SK-N-SH (cell line): ENCODE measurements at regions not wholly inside any gene's neighbourhood (a gene's known extent, or its start where the extent isn't known, plus 50 kb on each side); places are given as distances from the start of the nearest gene placed in this dataset.

ENCODE experiments used
- CTCF ChIA-PET: fragments of 300-600, 350-600 bp; formaldehyde crosslinking; extraction: SDS; loops from one replicate; lab custom pipeline; 2021; lab: Yijun Ruan, JAX
- POLR2A ChIA-PET: fragments of 350-600 bp; sonication (Branson Sonifier 250); formaldehyde crosslinking; extraction: SDS; loops from one replicate; lab custom pipeline; 2020; ENCODE audit warnings: antibody characterized with exemption, inconsistent platforms; lab: Yijun Ruan, JAX
- DNase-seq: peaks from one replicate; pipeline ENCODE4 v3.0.0; 2012
- H2AFZ ChIP-seq: fragments of 200-600 bp; sonication (generic); 2 replicates; pipeline ENCODE4 v1.8.1; 2016; ENCODE audit warnings: antibody characterized with exemption, mild to moderate bottlenecking, low read depth
- H3F3A ChIP-seq: fragments of 200-600 bp; sonication (generic); replicated peaks from 2 replicates; pipeline ENCODE3; 2016; ENCODE audit warnings: antibody characterized with exemption, mild to moderate bottlenecking; ENCODE audit not compliant: insufficient read depth
- H3K27ac ChIP-seq, 2 experiments: fragments of 200-500 bp in 1 of 2; fragments of 200-600 bp in 1 of 2; sonication (Bioruptor generic) in 1 of 2; sonication (generic), shearing (Covaris generic) in 1 of 2; 2 replicates each; pipeline versions ENCODE4 v1.5.1 to v1.6.1; 2014 to 2016; ENCODE audit warnings: low read depth in 2 of 2, inconsistent platforms in 1 of 2, low read length in 1 of 2, mild to moderate bottlenecking in 1 of 2, mixed read lengths in 1 of 2
- H3K27me3 ChIP-seq: fragments of 200-600 bp; sonication (generic), shearing (Covaris generic); 2 replicates; pipeline ENCODE4 v1.6.1; 2016; ENCODE audit warnings: mixed run types; ENCODE audit not compliant: insufficient read depth
- H3K36me3 ChIP-seq, 2 experiments: fragments of 200-500 bp in 1 of 2; fragments of 200-600 bp in 1 of 2; sonication (Bioruptor generic) in 1 of 2; sonication (generic) in 1 of 2; replicated peaks in 1 of 2; 2 replicates each; pipeline versions ENCODE3 to v1.5.1; 2014 to 2016; ENCODE audit warnings: low read length in 1 of 2, mild to moderate bottlenecking in 1 of 2; ENCODE audit not compliant: insufficient read depth in 2 of 2, control insufficient read depth in 1 of 2
- H3K4me1 ChIP-seq, 2 experiments: fragments of 200-500 bp in 1 of 2; fragments of 200-600 bp in 1 of 2; sonication (Bioruptor generic) in 1 of 2; sonication (generic), shearing (Covaris generic) in 1 of 2; 2 replicates each; pipeline versions ENCODE4 v1.5.1 to v1.6.1; 2014 to 2016; ENCODE audit warnings: low read depth in 1 of 2, low read length in 1 of 2, mixed run types in 1 of 2; ENCODE audit not compliant: insufficient read depth in 2 of 2, control insufficient read depth in 1 of 2
- H3K4me2 ChIP-seq: fragments of 200-600 bp; sonication (generic), shearing (Covaris generic); 2 replicates; pipeline ENCODE4 v1.6.1; 2017; ENCODE audit warnings: mixed run types
- H3K4me3 ChIP-seq, 2 experiments: fragments of 200-500 bp in 1 of 2; fragments of 200-600 bp in 1 of 2; sonication (Bioruptor generic) in 1 of 2; sonication (generic), shearing (Covaris generic) in 1 of 2; 2 replicates each; pipeline versions ENCODE4 v1.5.1 to v1.8.1; 2014 to 2016; ENCODE audit warnings: low read depth in 2 of 2, inconsistent platforms in 1 of 2, low read length in 1 of 2, mild to moderate bottlenecking in 1 of 2, mixed read lengths in 1 of 2, moderate library complexity in 1 of 2
- H3K79me2 ChIP-seq: fragments of 200-600 bp; sonication (generic); 2 replicates; pipeline ENCODE4 v1.8.1; 2017; ENCODE audit warnings: mild to moderate bottlenecking; ENCODE audit not compliant: insufficient read depth
- H3K9ac ChIP-seq: fragments of 200-600 bp; sonication (generic); 2 replicates; pipeline ENCODE4 v1.6.1; 2017; ENCODE audit warnings: mixed run types
- H3K9me2 ChIP-seq: fragments of 200-600 bp; sonication (generic); 2 replicates; pipeline ENCODE4 v1.6.1; 2017; ENCODE audit warnings: mixed run types
- H3K9me3 ChIP-seq: fragments of 200-600 bp; sonication (generic); 2 replicates; pipeline ENCODE4 v1.6.1; 2017; ENCODE audit warnings: mixed run types, mild to moderate bottlenecking, moderate library complexity
- H4K20me1 ChIP-seq: fragments of 200-600 bp; sonication (generic); 2 replicates; pipeline ENCODE4 v1.6.1; 2017; ENCODE audit warnings: mild to moderate bottlenecking, mixed run types; ENCODE audit not compliant: insufficient read depth
- CHD2 ChIP-seq: fragments of 150-350 bp; IDR thresholded peaks from 2 replicates; pipeline ENCODE4 v1.6.1; 2018; ENCODE audit warnings: low read length; ENCODE audit not compliant: partially characterized antibody
- FOXJ3 ChIP-seq: sonication (generic); formaldehyde crosslinking; IDR thresholded peaks from 2 replicates; pipeline ENCODE4 v1.5.1; 2020; ENCODE audit warnings: mild to moderate bottlenecking, missing genetic modification reagents
- FOXM1 ChIP-seq: IDR thresholded peaks from 2 replicates; pipeline ENCODE4 v1.4.0; 2012; ENCODE audit warnings: low read depth, mild to moderate bottlenecking
- MEF2A ChIP-seq: IDR thresholded peaks from 2 replicates; pipeline ENCODE4 v1.4.0; 2012; ENCODE audit warnings: low read depth, borderline replicate concordance
- NFIC ChIP-seq: IDR thresholded peaks from 2 replicates; pipeline ENCODE4 v1.4.0; 2012; ENCODE audit warnings: borderline replicate concordance
- REST ChIP-seq: IDR thresholded peaks from 2 replicates; pipeline ENCODE4 v1.6.1; 2012; ENCODE audit warnings: mild to moderate bottlenecking, low read depth, low read length, moderate library complexity
- SMC3 ChIP-seq: IDR thresholded peaks from 2 replicates; pipeline ENCODE4 v1.6.1; 2012; ENCODE audit warnings: low read depth, low read length, improper control_type of control experiment
- TCF12 ChIP-seq: IDR thresholded peaks from 2 replicates; pipeline ENCODE4 v1.4.0; 2012
- YY1 ChIP-seq: IDR thresholded peaks from 2 replicates; pipeline ENCODE4 v1.4.0; 2012; ENCODE audit warnings: low read depth, mild to moderate bottlenecking
- ZBTB33 ChIP-seq: IDR thresholded peaks from 2 replicates; pipeline ENCODE4 v1.4.0; 2012; ENCODE audit warnings: low read depth, borderline replicate concordance
- WGBS: methylation state at CpG from one replicate; pipeline ENCODE4 v1.1.6; 2017; ENCODE audit warnings: low lambda C conversion rate; 5-methylcytosine and 5-hydroxymethylcytosine counted together
- TF ChIP-seq, protein P1 (sequence below): fragments of 150-350 bp; IDR thresholded peaks from 2 replicates; pipeline ENCODE4 v1.6.1; 2016; ENCODE audit warnings: mild to moderate bottlenecking, low read depth, low read length
- TF ChIP-seq, protein P2 (sequence below): fragments of 200-600 bp; sonication (generic); IDR thresholded peaks from 2 replicates; pipeline ENCODE4 v1.6.1; 2017; ENCODE audit warnings: antibody characterized with exemption, mild to moderate bottlenecking, moderate library complexity
- TF ChIP-seq, protein P3 (sequence below): IDR thresholded peaks from 2 replicates; pipeline ENCODE4 v1.4.0; 2012; ENCODE audit warnings: low read depth, borderline replicate concordance

- Histone ChIP-seq H2AFZ (no peak overlapping the region), H3K9ac (no peak overlapping the region), H3F3A (no peaks in the 10 kb centered on the region), H3K36me3 (no peaks in the 10 kb centered on the region), H3K4me3 (no peak overlapping the region), H3K9me2 (no peaks in the 10 kb centered on the region), H3K27me3 (peaks cover 6% of the 10 kb centered on the region; the same call in 1 of the 2 replicates), H4K20me1 (no peaks in the 10 kb centered on the region), H3K27ac (no peak overlapping the region), H3K79me2 (no peaks in the 10 kb centered on the region), H3K4me1 (no peaks in the 10 kb centered on the region), H3K4me2 (no peak overlapping the region), H3K9me3 (no peaks in the 10 kb centered on the region)
- no peak for DNase-seq
- CTCF ChIA-PET: interaction anchor here (0.6 to 1.0 kb wide), 2 partner anchors 14 to 1131 kb away, joined by 3 read pairs; no protein-coding TSS in a partner anchor
- POLR2A ChIA-PET: no interaction called here
- 11% methylated on average over 2 of the region's 2 CpGs for WGBS
- TF ChIP-seq ZBTB33 (no peak), SMC3 (no peak)
Observed at GRCh38 chr3:99521551-99521950, 116.8 kb upstream of the COL8A1 start.

- Histone ChIP-seq H3K9me3 (no peaks in the 10 kb centered on the region), H3K27ac (no peak overlapping the region)
- TF ChIP-seq CHD2: no peak
- no peak for TF ChIP-seq FOXM1
- no peak for TF ChIP-seq MEF2A
- TF ChIP-seq FOXJ3 (CRISPR knock-in tag): no peak
- TF ChIP-seq, all 33 proteins: peak for 0
- H3K4me1 ChIP-seq: no peaks in the 10 kb centered on the region
- no peaks in the 10 kb centered on the region for H3K36me3 ChIP-seq
- no peak overlapping the region for H3K4me3 ChIP-seq
- no peak overlapping the region for H2AFZ ChIP-seq
- no peak overlapping the region for H3K4me2 ChIP-seq
- no peak overlapping the region for H3K9ac ChIP-seq
- no peaks in the 10 kb centered on the region; the same call in 1 of the 2 replicates for H3K27me3 ChIP-seq
- no peaks in the 10 kb centered on the region for H3K79me2 ChIP-seq
- no peaks in the 10 kb centered on the region for H4K20me1 ChIP-seq
- POLR2A ChIA-PET: no interaction called here
- no peaks in the 10 kb centered on the region for H3K9me2 ChIP-seq
- no peak for DNase-seq
- H3F3A ChIP-seq: no peaks in the 10 kb centered on the region
- CTCF ChIA-PET: interaction anchor here (1.2 kb wide), 1 partner anchor 11 kb away, joined by 4 read pairs; no protein-coding TSS in a partner anchor
Observed at GRCh38 chr3:99520513-99520912, 117.9 kb upstream of the COL8A1 start.

DNA sequence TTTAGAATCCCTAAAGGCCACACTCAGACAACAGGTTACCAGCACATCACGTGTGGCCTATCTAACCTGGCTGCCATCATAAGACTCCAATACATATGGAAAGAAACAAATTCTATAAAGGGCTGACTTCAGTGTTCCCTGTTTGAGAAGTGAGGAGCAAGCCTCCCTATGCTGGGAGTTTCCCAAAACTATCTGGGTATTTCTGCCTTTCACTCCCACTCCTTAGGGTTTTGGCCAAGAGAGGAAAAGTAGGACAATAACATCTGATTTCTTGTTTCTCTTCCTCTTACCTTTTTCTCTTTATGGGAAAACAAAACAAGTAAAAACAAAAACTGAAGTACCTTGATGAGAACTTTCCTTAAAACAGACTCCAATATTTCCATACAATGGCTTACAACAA, 121.5 kb upstream of the COL8A1 start:
- TF ChIP-seq NFIC (no peak), REST (no peak), YY1 (no peak), TCF12 (no peak), SMC3 (no peak)
- TF ChIP-seq, protein P1, sequence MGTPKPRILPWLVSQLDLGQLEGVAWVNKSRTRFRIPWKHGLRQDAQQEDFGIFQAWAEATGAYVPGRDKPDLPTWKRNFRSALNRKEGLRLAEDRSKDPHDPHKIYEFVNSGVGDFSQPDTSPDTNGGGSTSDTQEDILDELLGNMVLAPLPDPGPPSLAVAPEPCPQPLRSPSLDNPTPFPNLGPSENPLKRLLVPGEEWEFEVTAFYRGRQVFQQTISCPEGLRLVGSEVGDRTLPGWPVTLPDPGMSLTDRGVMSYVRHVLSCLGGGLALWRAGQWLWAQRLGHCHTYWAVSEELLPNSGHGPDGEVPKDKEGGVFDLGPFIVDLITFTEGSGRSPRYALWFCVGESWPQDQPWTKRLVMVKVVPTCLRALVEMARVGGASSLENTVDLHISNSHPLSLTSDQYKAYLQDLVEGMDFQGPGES: no peak
- TF ChIP-seq, protein P2, sequence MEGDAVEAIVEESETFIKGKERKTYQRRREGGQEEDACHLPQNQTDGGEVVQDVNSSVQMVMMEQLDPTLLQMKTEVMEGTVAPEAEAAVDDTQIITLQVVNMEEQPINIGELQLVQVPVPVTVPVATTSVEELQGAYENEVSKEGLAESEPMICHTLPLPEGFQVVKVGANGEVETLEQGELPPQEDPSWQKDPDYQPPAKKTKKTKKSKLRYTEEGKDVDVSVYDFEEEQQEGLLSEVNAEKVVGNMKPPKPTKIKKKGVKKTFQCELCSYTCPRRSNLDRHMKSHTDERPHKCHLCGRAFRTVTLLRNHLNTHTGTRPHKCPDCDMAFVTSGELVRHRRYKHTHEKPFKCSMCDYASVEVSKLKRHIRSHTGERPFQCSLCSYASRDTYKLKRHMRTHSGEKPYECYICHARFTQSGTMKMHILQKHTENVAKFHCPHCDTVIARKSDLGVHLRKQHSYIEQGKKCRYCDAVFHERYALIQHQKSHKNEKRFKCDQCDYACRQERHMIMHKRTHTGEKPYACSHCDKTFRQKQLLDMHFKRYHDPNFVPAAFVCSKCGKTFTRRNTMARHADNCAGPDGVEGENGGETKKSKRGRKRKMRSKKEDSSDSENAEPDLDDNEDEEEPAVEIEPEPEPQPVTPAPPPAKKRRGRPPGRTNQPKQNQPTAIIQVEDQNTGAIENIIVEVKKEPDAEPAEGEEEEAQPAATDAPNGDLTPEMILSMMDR: no peak
- TF ChIP-seq, protein P3, sequence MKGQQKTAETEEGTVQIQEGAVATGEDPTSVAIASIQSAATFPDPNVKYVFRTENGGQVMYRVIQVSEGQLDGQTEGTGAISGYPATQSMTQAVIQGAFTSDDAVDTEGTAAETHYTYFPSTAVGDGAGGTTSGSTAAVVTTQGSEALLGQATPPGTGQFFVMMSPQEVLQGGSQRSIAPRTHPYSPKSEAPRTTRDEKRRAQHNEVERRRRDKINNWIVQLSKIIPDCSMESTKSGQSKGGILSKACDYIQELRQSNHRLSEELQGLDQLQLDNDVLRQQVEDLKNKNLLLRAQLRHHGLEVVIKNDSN: no peak
- Histone ChIP-seq H3K4me3 (no peak overlapping the region), H3F3A (no peaks in the 10 kb centered on the region), H3K27ac (no peak overlapping the region), H3K9me2 (no peaks in the 10 kb centered on the region), H3K9ac (no peak overlapping the region), H3K27me3 (no peaks in the 10 kb centered on the region; the same call in 1 of the 2 replicates), H3K4me1 (no peaks in the 10 kb centered on the region), H4K20me1 (no peaks in the 10 kb centered on the region), H3K4me2 (no peak overlapping the region), H2AFZ (no peak overlapping the region), H3K79me2 (no peaks in the 10 kb centered on the region), H3K9me3 (no peaks in the 10 kb centered on the region), H3K36me3 (no peaks in the 10 kb centered on the region)
- POLR2A ChIA-PET: no interaction called here
- CTCF ChIA-PET: no interaction called here
- no peak for DNase-seq
- 13% methylated on average over 1 of the region's 1 CpG for WGBS
